Endothelial cell of umbilical vein (primary cell): ENCODE measurements at regions not wholly inside any gene's neighbourhood (a gene's known extent, or its start where the extent isn't known, plus 50 kb on each side); places are given as distances from the start of the nearest gene placed in this dataset.

Experiments
- BruUV-seq: library from RNA; stranded (reverse); fragments of 400-500 nt; replicated peaks from 2 replicates; lab custom pipeline; 2021; lab: Mats Ljungman, UMichigan
- CTCF ChIA-PET: fragments of 300-600, 350-600 bp; sonication (Branson Sonifier 250); formaldehyde crosslinking; loops from one replicate; lab custom pipeline; 2021; ENCODE audit warnings: antibody characterized with exemption, inconsistent platforms; lab: Charles Lee
- POLR2A ChIA-PET: fragments of 300-600, 350-600 bp; sonication (Branson Sonifier 250); formaldehyde crosslinking; loops from one replicate; lab custom pipeline; 2021; ENCODE audit warnings: antibody characterized with exemption, inconsistent platforms; lab: Charles Lee
- DNase-seq: peaks from one replicate; pipeline ENCODE4 v3.0.0-alpha.2; 2011; ENCODE audit warnings: low read depth, low spot score
- FAIRE-seq: peaks from 2 replicates; lab custom pipeline; 2011; peaks lifted over from hg19 to GRCh38; lab: Jason Lieb, UNC
- H2AFZ ChIP-seq: 2 replicates; pipeline ENCODE4 v1.6.0; 2012; ENCODE audit warnings: low read depth, low read length, control low read depth, inconsistent platforms
- H3K27ac ChIP-seq: 2 replicates; pipeline ENCODE4 v1.5.1; 2011; ENCODE audit warnings: low read depth, mild to moderate bottlenecking, control low read depth, low read length, moderate library complexity; ENCODE audit not compliant: insufficient read depth
- H3K27me3 ChIP-seq, 2 experiments: 2 replicates each; pipeline versions ENCODE4 v1.6.0 to v1.6.1; 2011; ENCODE audit warnings: low read length in 2 of 2, mixed read lengths in 1 of 2; ENCODE audit not compliant: control insufficient read depth in 2 of 2, insufficient read depth in 2 of 2
- H3K36me3 ChIP-seq, 2 experiments: 2 replicates in 1 of 2; 3 replicates in 1 of 2; pipeline ENCODE4 v1.5.1; 2011; ENCODE audit warnings: low read length in 2 of 2, mild to moderate bottlenecking in 1 of 2, moderate library complexity in 1 of 2; ENCODE audit not compliant: control insufficient read depth in 2 of 2, insufficient read depth in 2 of 2; ENCODE audit errors: extremely low read depth in 1 of 2
- H3K4me1 ChIP-seq: 3 replicates; pipeline ENCODE4 v1.5.1; 2011; ENCODE audit warnings: mild to moderate bottlenecking, low read length; ENCODE audit not compliant: control insufficient read depth, insufficient read depth; ENCODE audit errors: extremely low read depth
- H3K4me2 ChIP-seq: 2 replicates; pipeline ENCODE4 v1.6.1; 2011; ENCODE audit warnings: low read length, control low read depth, mixed read lengths; ENCODE audit not compliant: insufficient read depth
- H3K4me3 ChIP-seq, 3 experiments: fragments of 200-600 bp in 1 of 3; sonication (generic), shearing (Covaris generic) in 1 of 3; replicated peaks in 1 of 3; 2 replicates each; pipeline ENCODE4 v1.5.1; 2011 to 2016; ENCODE audit warnings: control low read depth in 3 of 3, low read length in 3 of 3, mild to moderate bottlenecking in 2 of 3, inconsistent platforms in 1 of 3, low read depth in 1 of 3, moderate library complexity in 1 of 3; ENCODE audit not compliant: insufficient read depth in 1 of 3
- H3K79me2 ChIP-seq: 2 replicates; pipeline ENCODE4 v1.6.0; 2012; ENCODE audit warnings: low read length, inconsistent platforms; ENCODE audit not compliant: control insufficient read depth, insufficient read depth
- H3K9ac ChIP-seq: replicated peaks from 2 replicates; pipeline ENCODE3; 2011; ENCODE audit warnings: low read length, control low read depth; ENCODE audit not compliant: insufficient read depth; ENCODE audit errors: extremely low read depth
- H3K9me1 ChIP-seq: replicated peaks from 3 replicates; pipeline ENCODE4 v1.6.0; 2011; ENCODE audit warnings: mild to moderate bottlenecking, low read length; ENCODE audit not compliant: control insufficient read depth, insufficient read depth; ENCODE audit errors: extremely low read depth
- H3K9me3 ChIP-seq: replicated peaks from 2 replicates; pipeline ENCODE4 v1.5.1; 2012; ENCODE audit warnings: low read length, inconsistent platforms; ENCODE audit not compliant: control insufficient read depth, insufficient read depth
- H4K20me1 ChIP-seq: replicated peaks from 2 replicates; pipeline ENCODE3; 2011; ENCODE audit warnings: mild to moderate bottlenecking, low read length; ENCODE audit not compliant: control insufficient read depth, insufficient read depth; ENCODE audit errors: extremely low read depth
- EZH2 ChIP-seq: IDR thresholded peaks from 2 replicates; pipeline ENCODE4 v1.6.1; 2012; ENCODE audit warnings: borderline replicate concordance, low read depth, mild to moderate bottlenecking, moderate library complexity, low read length, inconsistent platforms; ENCODE audit not compliant: severe bottlenecking
- GATA2 ChIP-seq: IDR thresholded peaks from 2 replicates; pipeline ENCODE4 v1.7.0; 2011; ENCODE audit warnings: low read depth, mild to moderate bottlenecking, moderate library complexity, mixed read lengths, low read length; ENCODE audit not compliant: insufficient read length, insufficient read depth
- JUN ChIP-seq: IDR thresholded peaks from 2 replicates; pipeline ENCODE4 v1.6.1; 2011; ENCODE audit warnings: borderline replicate concordance, low read depth; ENCODE audit not compliant: insufficient read length, insufficient read depth
- MYC ChIP-seq: IDR thresholded peaks from one replicate; pipeline ENCODE4 v1.6.1; 2011; ENCODE audit warnings: mild to moderate bottlenecking, low read depth, low read length
- POLR2AphosphoS5 ChIP-seq: IDR thresholded peaks from 2 replicates; pipeline ENCODE4 v1.6.1; 2012; ENCODE audit warnings: low read depth, mild to moderate bottlenecking, control low read depth, low read length, moderate library complexity; ENCODE audit not compliant: insufficient read depth
- dilution Hi-C: fragments of 300-500 bp; cut with MboI; formaldehyde crosslinking; loops from one replicate; pipeline ENCODE4 v1.15.0; 2019; ENCODE audit warnings: low sequenced_read_pairs; ENCODE audit not compliant: extremely low pct_ligation_motif_present
- intact Hi-C: fragments of 100-400 bp; cut with micrococcal nuclease; formaldehyde crosslinking; loops from one replicate; pipeline ENCODE4 v1.10.0; 2022
- TF ChIP-seq, protein P1 (sequence below), 2 donors: IDR thresholded peaks; 1 replicate in 1 of 2; 2 replicates in 1 of 2; pipeline ENCODE4 v1.5.1; 2011; ENCODE audit warnings: low read length in 2 of 2, mild to moderate bottlenecking in 2 of 2, moderate library complexity in 2 of 2, control low read depth in 1 of 2, inconsistent platforms in 1 of 2, low read depth in 1 of 2; ENCODE audit not compliant: insufficient read depth in 1 of 2; ENCODE audit errors: extremely low read depth in 1 of 2

GRCh38 chr12:13864081-13864673 is 117.2 kb downstream of the GRIN2B start:
- Histone ChIP-seq H2AFZ (no peak overlapping the region), H3K9me3 (no peaks in the 10 kb centered on the region), H3K79me2 (no peaks in the 10 kb centered on the region), H4K20me1 (no peaks in the 10 kb centered on the region), H3K36me3 (no peaks in the 10 kb centered on the region), H3K9ac (no peak overlapping the region), H3K4me2 (no peak overlapping the region), H3K4me1 (no peaks in the 10 kb centered on the region), H3K27me3 (no peaks in the 10 kb centered on the region), H3K9me1 (no peaks in the 10 kb centered on the region), H3K27ac (no peak overlapping the region), H3K4me3 (no peak overlapping the region)
- ChIA-PET POLR2A (interaction anchor here (0.6 kb wide), 1 partner anchor 703 kb away, joined by 3 read pairs; no protein-coding TSS in a partner anchor), CTCF (interaction anchor here (0.6 to 2.6 kb wide), 13 partner anchors 13 to 1023 kb away, joined by 3 to 31 read pairs (median 3); no protein-coding TSS in a partner anchor)
- dilution Hi-C loops: no loop called here
- FAIRE-seq (peak; percentile 81), DNase-seq (peak; percentile 57)
- no TSS peak for BruUV-seq
- intact Hi-C loops: loop anchor here (1.0 to 10.0 kb wide), 2 partner anchors 303 to 801 kb away; no protein-coding TSS in a partner anchor
- TF ChIP-seq, protein P1, sequence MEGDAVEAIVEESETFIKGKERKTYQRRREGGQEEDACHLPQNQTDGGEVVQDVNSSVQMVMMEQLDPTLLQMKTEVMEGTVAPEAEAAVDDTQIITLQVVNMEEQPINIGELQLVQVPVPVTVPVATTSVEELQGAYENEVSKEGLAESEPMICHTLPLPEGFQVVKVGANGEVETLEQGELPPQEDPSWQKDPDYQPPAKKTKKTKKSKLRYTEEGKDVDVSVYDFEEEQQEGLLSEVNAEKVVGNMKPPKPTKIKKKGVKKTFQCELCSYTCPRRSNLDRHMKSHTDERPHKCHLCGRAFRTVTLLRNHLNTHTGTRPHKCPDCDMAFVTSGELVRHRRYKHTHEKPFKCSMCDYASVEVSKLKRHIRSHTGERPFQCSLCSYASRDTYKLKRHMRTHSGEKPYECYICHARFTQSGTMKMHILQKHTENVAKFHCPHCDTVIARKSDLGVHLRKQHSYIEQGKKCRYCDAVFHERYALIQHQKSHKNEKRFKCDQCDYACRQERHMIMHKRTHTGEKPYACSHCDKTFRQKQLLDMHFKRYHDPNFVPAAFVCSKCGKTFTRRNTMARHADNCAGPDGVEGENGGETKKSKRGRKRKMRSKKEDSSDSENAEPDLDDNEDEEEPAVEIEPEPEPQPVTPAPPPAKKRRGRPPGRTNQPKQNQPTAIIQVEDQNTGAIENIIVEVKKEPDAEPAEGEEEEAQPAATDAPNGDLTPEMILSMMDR (IDR thresholded peaks at IDR 0.05; ENCODE audit: extremely low read depth in 1 of 2, insufficient read depth in 1 of 2, low read depth in 1 of 2, low read length in 2 of 2): peak; percentile 86 to 95
- no peak for TF ChIP-seq GATA2

- ChIA-PET POLR2A (no interaction called here), CTCF (interaction anchor here (1.5 kb wide), 1 partner anchor 12 kb away, joined by 3 read pairs; no protein-coding TSS in a partner anchor)
- Histone ChIP-seq H3K79me2 (no peaks in the 10 kb centered on the region), H3K9me3 (no peaks in the 10 kb centered on the region), H4K20me1 (no peaks in the 10 kb centered on the region), H3K36me3 (no peaks in the 10 kb centered on the region), H3K4me2 (no peak overlapping the region), H2AFZ (no peak overlapping the region), H3K4me1 (no peaks in the 10 kb centered on the region), H3K9ac (no peak overlapping the region), H3K4me3 (no peak overlapping the region), H3K27ac (no peak overlapping the region), H3K27me3 (no peaks in the 10 kb centered on the region), H3K9me1 (no peaks in the 10 kb centered on the region)
- intact Hi-C loops (no loop called here), dilution Hi-C loops (no loop called here)
- no peak for FAIRE-seq
- no TSS peak for BruUV-seq
- TF ChIP-seq, protein P1 (IDR thresholded peaks at IDR 0.05; ENCODE audit: extremely low read depth in 1 of 2, insufficient read depth in 1 of 2, low read depth in 1 of 2, low read length in 2 of 2): no peak
- TF ChIP-seq EZH2 (no peak), GATA2 (no peak), MYC (no peak), JUN (no peak), POLR2AphosphoS5 (no peak)
- DNase-seq: no peak
These were observed 123.7 kb downstream of the GRIN2B start for GRCh38 chr12:13857750-13858149.
